HepG2 (cell line): ENCODE measurements at regions not wholly inside any gene's neighbourhood (a gene's known extent, or its start where the extent isn't known, plus 50 kb on each side); places are given as distances from the start of the nearest gene placed in this dataset.

ENCODE experiments used
- ATAC-seq: fragments of 200-7000 bp; cut with Tn5 transposase; 3 replicates; pipeline ENCODE4 v1.9.1; 2020; ENCODE audit warnings: mild to moderate bottlenecking, moderate library complexity
- BruUV-seq: library from RNA; stranded (reverse); fragments of 400-500 nt; replicated peaks from 2 replicates; lab custom pipeline; 2021; lab: Mats Ljungman, UMichigan
- CTCF ChIA-PET: fragments of 300-600 bp; formaldehyde crosslinking; extraction: SDS; loops from one replicate; lab custom pipeline; 2021; ENCODE audit warnings: low total read pairs, inconsistent platforms, low intra/inter-chr PET ratio; lab: Yijun Ruan, JAX
- POLR2A ChIA-PET: fragments of 350-600 bp; sonication (Branson Sonifier 250); formaldehyde crosslinking; loops from one replicate; lab custom pipeline; 2020; ENCODE audit warnings: antibody characterized with exemption, inconsistent platforms; lab: Yijun Ruan, JAX
- DNase-seq: peaks from one replicate; pipeline ENCODE4 v3.0.0-alpha.2; 2015; ENCODE audit warnings: low spot score
- FAIRE-seq: peaks from 3 replicates; lab custom pipeline; 2011; peaks lifted over from hg19 to GRCh38; lab: Jason Lieb, UNC
- H2AFZ ChIP-seq: one replicate; pipeline ENCODE4 v1.6.1; 2011; ENCODE audit warnings: low read length, inconsistent platforms
- H3K27ac ChIP-seq: fragments of 300-600 bp; 3 replicates; pipeline ENCODE4 v1.8.0; 2011; ENCODE audit warnings: mixed run types, mild to moderate bottlenecking, mixed read lengths, low read length, inconsistent platforms; ENCODE audit not compliant: insufficient read depth; ENCODE audit errors: extremely low read length
- H3K27me3 ChIP-seq, 2 experiments: fragments of 200-600 bp in 1 of 2; 2 replicates in 1 of 2; 3 replicates in 1 of 2; pipeline versions ENCODE4 v1.6.0 to v1.8.0; 2011; ENCODE audit warnings: low read length in 2 of 2, mild to moderate bottlenecking in 2 of 2, moderate library complexity in 2 of 2, inconsistent platforms in 1 of 2; ENCODE audit not compliant: insufficient read depth in 2 of 2, control insufficient read depth in 1 of 2
- H3K36me3 ChIP-seq, 2 experiments: fragments of 200-600 bp in 1 of 2; replicated peaks in 1 of 2; 2 replicates in 1 of 2; 3 replicates in 1 of 2; pipeline versions ENCODE4 v1.5.1 to v1.8.0; 2011; ENCODE audit warnings: low read length in 2 of 2, inconsistent platforms in 1 of 2; ENCODE audit not compliant: insufficient read depth in 2 of 2, control insufficient read depth in 1 of 2
- H3K4me1 ChIP-seq: 2 replicates; pipeline ENCODE4 v1.5.1; 2012; ENCODE audit warnings: low read length, inconsistent platforms; ENCODE audit not compliant: insufficient read depth
- H3K4me2 ChIP-seq: 2 replicates; pipeline ENCODE4 v1.6.0; 2011; ENCODE audit warnings: low read depth, low read length, inconsistent platforms
- H3K4me3 ChIP-seq, 3 experiments: fragments of 200-600 bp in 1 of 3; sonication (generic), shearing (Covaris generic) in 1 of 3; replicated peaks in 1 of 3; 2 replicates each; pipeline ENCODE4 v1.5.1; 2011 to 2016; ENCODE audit warnings: low read length in 3 of 3, inconsistent platforms in 2 of 3, low read depth in 2 of 3, mild to moderate bottlenecking in 2 of 3, control low read depth in 1 of 3, mixed read lengths in 1 of 3; ENCODE audit not compliant: insufficient read depth in 1 of 3
- H3K79me2 ChIP-seq: one replicate; pipeline ENCODE4 v1.6.1; 2011; ENCODE audit warnings: low read length, inconsistent platforms; ENCODE audit not compliant: insufficient read depth
- H3K9ac ChIP-seq: 2 replicates; pipeline ENCODE4 v1.6.0; 2011; ENCODE audit warnings: mild to moderate bottlenecking, low read depth, low read length, inconsistent platforms; ENCODE audit not compliant: insufficient read depth
- H3K9me3 ChIP-seq: 2 replicates; pipeline ENCODE4 v1.5.1; 2012; ENCODE audit warnings: mild to moderate bottlenecking, low read length
- H4K20me1 ChIP-seq: 2 replicates; pipeline ENCODE4 v1.6.0; 2011; ENCODE audit warnings: inconsistent platforms, mild to moderate bottlenecking, low read length, moderate library complexity; ENCODE audit not compliant: insufficient read depth
- HNF1B ChIP-seq: sonication (generic); formaldehyde crosslinking; IDR thresholded peaks from 2 replicates; pipeline ENCODE4 v1.5.1; 2020; ENCODE audit warnings: mild to moderate bottlenecking, moderate library complexity, missing genetic modification reagents
- RXRB ChIP-seq: IDR thresholded peaks from 2 replicates; pipeline ENCODE4 v1.6.1; 2016; ENCODE audit warnings: borderline replicate concordance, missing genetic modification reagents, missing compliant biosample characterization
- SALL2 ChIP-seq: sonication (generic); formaldehyde crosslinking; IDR thresholded peaks from 2 replicates; pipeline ENCODE4 v1.8.1; 2023; ENCODE audit warnings: mild to moderate bottlenecking, missing genetic modification reagents, inconsistent platforms
- TIGD3 ChIP-seq: sonication (generic); formaldehyde crosslinking; IDR thresholded peaks from 2 replicates; pipeline ENCODE4 v1.5.1; 2020; ENCODE audit warnings: mild to moderate bottlenecking, missing genetic modification reagents, borderline replicate concordance
- ZBED4 ChIP-seq: sonication (generic); formaldehyde crosslinking; IDR thresholded peaks from 2 replicates; pipeline ENCODE4 v1.4.0; 2020; ENCODE audit warnings: missing genetic modification reagents, borderline replicate concordance
- ZNF138 ChIP-seq: sonication (generic); formaldehyde crosslinking; IDR thresholded peaks from 2 replicates; pipeline ENCODE4 v1.5.0; 2020; ENCODE audit warnings: mild to moderate bottlenecking, low read depth, missing genetic modification reagents
- ZNF292 ChIP-seq: sonication (generic); formaldehyde crosslinking; IDR thresholded peaks from 2 replicates; pipeline ENCODE4 v1.8.1; 2022; ENCODE audit warnings: mild to moderate bottlenecking, low read depth, missing genetic modification reagents, borderline replicate concordance
- ZNF557 ChIP-seq: sonication (generic); formaldehyde crosslinking; IDR thresholded peaks from 2 replicates; pipeline ENCODE4 v1.4.0; 2020; ENCODE audit warnings: missing genetic modification reagents
- ZNF564 ChIP-seq: sonication (generic); formaldehyde crosslinking; IDR thresholded peaks from 2 replicates; pipeline ENCODE4 v1.8.1; 2023; ENCODE audit warnings: mild to moderate bottlenecking, missing genetic modification reagents
- WGBS: methylation state at CpG from one replicate; pipeline ENCODE4 v1.1.6; 2017; ENCODE audit warnings: low lambda C conversion rate; 5-methylcytosine and 5-hydroxymethylcytosine counted together
- in situ Hi-C: cut with HindIII; loops from 2 replicates; pipeline ENCODE4 v1.10.0; 2017; ENCODE audit warnings: low pct_unique_long_range_greater_than_20kb; ENCODE audit not compliant: extremely low pct_ligation_motif_present
- intact Hi-C: fragments of 100-400 bp; cut with micrococcal nuclease; formaldehyde crosslinking; loops from one replicate; pipeline ENCODE4 v1.10.0; 2022; ENCODE audit not compliant: unreplicated experiment

- no peaks in the 10 kb centered on the region for H3K36me3 ChIP-seq
- DNase-seq = no peak
- TF ChIP-seq ZNF138 (CRISPR knock-in tag) (no peak), HNF1B (CRISPR knock-in tag) (no peak), RXRB (no peak), SALL2 (CRISPR knock-in tag) (no peak), ZBED4 (CRISPR knock-in tag) (no peak), ZNF564 (CRISPR knock-in tag) (no peak), ZNF292 (CRISPR knock-in tag) (no peak), ZNF557 (no peak), TIGD3 (CRISPR knock-in tag) (no peak)
- H3K27ac ChIP-seq = no peak overlapping the region
- H3K79me2 ChIP-seq = no peaks in the 10 kb centered on the region
- H2AFZ ChIP-seq = no peak overlapping the region
- no peaks in the 10 kb centered on the region for H3K9me3 ChIP-seq
- CTCF ChIA-PET = no interaction called here
- H3K4me2 ChIP-seq = no peak overlapping the region
- no peak for ATAC-seq
- 0% methylated on average over 1 of the region's 1 CpG for WGBS
- no peak overlapping the region for H3K4me3 ChIP-seq
- in situ Hi-C loops (loop anchor here (10.0 kb wide), 1 partner anchor 607 kb away; no protein-coding TSS in a partner anchor), intact Hi-C loops (loop anchor here (10.0 kb wide), 1 partner anchor 357 kb away; no protein-coding TSS in a partner anchor)
- POLR2A ChIA-PET = no interaction called here
- FAIRE-seq = no peak
- no peaks in the 10 kb centered on the region for H3K4me1 ChIP-seq
- BruUV-seq = no TSS peak
- no peaks in the 10 kb centered on the region for H4K20me1 ChIP-seq
- H3K27me3 ChIP-seq = no peaks in the 10 kb centered on the region
- no peak overlapping the region for H3K9ac ChIP-seq
Observed at GRCh38 chrX:22742174-22742573, 257.6 kb upstream of the DDX53 start.
